NCI-H345 treated with DMSO at 0.1 percent for 48 hours (cell line): ENCODE measurements at regions not wholly inside any gene's neighbourhood (a gene's known extent, or its start where the extent isn't known, plus 50 kb on each side); places are given as distances from the start of the nearest gene placed in this dataset.
A peak's percentile ranks its signal among the peaks of the same experiment; 100 is the strongest.
"Not testable (repeated sequence)": the region's sequence is repeated elsewhere in the genome, so short reads cannot be mapped to it uniquely, and the experiment has no call there.

ENCODE experiments used
- DNase-seq: peaks from one replicate; lab custom pipeline; 2025; ENCODE audit not compliant: unreplicated experiment; lab: John Stamatoyannopoulos, UW

DNA sequence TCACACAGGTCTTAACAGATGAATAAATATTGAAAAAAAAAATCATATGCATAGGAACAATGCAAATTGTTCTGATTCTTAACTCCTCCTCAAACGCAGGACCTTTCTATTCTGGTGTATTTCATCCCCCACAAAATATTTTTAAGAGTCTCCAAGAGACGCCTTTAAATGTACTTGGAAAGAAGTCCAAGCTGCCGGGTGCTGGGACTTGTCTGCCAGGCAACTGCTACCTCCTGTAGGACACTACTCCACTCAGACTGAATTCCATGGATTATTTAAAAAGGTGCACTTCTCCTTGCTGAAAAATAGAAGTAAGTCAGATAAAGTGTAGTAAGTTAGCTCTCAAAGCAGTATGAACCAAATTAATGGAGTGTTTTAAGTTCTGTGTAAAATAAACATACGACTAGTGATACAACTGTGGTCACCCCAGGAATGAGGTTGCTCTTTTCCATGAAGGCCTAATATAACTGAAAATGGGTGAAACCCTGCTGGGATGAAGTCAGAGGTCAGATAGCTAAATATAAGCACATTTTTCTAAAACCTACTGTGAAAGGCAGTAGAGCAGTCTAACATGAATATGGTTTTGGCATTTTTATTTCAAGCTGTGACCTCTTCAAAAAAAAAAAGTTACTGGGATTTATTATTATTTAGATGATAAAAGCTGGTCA lies 189.2 kb upstream of the PBX1 start:
- DNase-seq: no peak

DNA sequence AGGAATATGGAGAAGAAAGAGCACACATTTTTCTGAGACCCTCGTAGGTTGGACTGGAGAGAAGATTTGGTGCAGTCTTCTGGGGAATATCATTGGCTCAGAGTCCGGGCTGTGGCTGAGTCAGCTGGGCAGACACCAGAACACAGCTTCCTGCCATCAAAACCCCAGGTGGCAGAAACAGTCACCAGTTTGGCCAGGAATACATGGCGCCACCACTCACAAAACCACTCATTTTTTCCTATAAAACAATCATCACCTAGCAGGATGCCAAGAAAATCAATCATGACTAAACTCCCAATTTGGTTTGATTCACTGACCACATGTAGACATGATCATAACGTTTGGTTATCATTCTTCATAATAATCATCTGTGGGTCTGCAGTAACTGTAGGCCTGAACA lies 178.1 kb upstream of the PBX1 start:
- no peak for DNase-seq

DNA sequence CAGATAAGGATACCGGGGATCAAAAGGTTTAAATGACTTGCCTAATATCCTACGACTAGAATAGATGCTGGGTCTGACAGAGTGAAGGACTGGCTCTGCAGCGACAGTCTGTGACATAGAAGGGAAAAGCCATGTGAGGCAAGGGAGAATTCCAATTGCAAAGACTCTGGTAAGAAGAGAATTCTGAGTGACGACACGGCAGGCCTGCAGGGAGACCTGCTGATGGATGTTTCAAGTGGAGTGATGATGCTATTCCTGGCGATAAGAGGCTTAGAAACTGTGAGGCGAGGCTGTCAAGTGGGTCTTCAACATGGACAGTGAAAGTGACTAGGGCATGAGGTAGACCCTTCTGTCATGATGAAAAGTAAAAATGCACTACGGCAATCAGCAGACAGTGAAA lies 176.6 kb upstream of the PBX1 start:
- no peak for DNase-seq

DNA sequence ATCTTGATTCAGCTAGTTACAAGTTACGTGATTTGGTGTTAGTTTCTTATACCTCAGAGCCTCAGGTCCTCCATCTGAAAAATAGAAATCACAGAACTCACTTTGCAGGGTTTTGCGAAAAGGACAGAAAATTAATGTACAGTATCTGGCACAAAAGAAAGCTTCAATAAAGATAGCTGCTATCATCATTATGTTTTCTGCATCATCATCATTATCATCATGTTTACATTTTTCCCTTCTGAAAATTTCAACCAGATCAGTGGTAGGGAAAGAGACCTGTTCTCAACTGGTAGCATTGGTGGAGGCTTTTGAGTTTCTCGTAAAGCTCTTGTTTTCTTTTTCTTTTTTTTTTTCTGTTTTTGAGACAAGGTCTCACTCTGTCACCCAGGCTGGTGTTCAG lies 174.7 kb upstream of the PBX1 start:
- no peak for DNase-seq

DNA sequence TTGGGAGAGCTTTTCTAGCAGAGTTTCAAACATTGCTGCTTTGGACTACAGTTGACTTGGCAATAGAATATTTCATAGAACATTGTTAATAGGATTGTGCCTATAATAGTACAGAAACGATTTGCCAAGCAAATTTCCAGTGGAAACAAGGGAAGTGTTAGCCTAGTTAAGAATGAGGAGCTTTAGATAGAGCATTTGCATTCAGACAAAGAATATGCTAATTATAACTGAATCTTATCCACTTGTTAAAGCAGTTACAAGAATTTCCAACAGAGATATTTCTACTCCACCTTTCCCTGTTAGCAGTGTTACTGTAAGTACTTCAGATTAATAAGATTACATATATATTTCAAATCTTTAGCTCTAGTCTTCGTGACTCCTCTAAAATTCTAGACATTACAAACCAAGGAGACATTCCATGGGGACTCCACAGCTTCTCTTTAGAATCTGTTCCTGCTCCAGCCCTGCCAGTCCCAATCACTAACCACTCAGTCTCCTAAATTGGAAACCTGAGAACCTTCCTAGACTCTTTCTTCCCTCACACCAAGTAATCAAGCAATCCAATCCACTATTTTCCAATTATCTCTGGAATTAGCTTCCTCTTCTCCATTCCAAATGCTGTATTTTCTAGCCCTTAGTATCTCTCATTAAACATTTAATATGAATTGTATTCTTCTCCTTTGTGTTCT lies 141.8 kb upstream of the PBX1 start:
- DNase-seq: no peak

DNA sequence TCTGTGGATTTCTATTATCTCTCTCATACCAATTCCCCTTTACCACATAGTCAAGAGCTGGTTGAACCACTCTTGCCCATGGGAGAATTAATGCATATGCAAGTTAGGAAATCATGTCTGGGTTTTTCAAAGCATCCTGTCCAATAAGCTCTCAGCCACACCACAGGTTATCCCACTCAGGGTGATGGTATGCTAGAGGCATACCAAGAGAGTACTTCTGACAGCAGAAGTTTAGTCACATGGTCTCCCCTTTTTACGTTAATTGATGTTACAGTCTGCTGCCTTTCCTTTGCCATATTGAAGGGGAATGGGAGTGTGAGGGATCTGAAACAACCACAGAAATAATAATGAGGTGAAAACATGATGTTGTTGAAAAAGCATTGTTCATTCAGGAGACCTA lies 135.8 kb upstream of the PBX1 start:
- no peak for DNase-seq

DNA sequence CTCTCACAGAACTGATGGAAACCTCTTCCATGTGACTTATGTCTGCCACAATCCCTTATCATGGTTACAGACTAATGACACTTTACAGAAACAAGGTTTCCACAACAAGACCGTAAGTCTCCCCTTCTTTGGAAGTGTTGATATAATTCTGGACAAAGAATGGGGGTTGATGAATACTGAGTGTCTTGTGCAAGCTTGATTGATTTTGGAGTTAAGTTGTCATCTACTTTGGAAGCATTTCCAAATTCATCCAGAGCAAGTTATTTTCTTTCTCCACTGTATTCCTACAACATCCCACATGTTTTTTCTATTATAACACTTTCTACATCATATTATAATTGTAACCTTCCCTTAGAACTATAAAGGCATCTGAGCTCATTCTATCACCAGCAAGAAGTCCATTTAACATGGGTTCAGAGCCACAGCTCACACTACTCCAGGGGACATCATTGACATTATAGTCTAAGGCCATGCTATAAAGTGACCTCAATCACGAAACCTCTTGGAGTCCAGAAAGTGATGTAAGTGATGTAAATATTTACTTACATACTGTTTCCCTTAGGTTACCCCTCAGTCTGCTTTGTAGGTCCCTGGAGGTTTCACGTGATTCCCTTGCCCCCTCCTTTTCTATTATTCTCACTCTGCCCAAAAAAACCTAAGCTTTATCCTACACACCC lies 125.7 kb upstream of the PBX1 start:
- no peak for DNase-seq

DNA sequence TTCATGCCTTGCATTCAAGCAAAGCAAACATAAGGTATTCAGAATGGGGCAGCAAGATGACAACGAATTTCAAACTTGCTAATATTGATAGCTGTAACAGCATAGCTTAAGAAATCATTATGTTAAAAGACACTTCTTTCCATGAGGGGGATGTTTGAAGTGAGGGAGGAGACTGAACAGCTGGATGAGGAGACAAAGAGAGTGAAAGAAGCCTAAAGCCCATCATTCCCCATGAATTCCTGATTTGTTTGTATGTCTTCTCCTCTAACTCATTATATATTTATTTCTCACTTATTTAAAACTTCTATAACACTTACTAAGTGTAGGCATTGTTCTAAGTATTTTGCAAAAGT lies 125.2 kb upstream of the PBX1 start:
- no peak for DNase-seq

DNA sequence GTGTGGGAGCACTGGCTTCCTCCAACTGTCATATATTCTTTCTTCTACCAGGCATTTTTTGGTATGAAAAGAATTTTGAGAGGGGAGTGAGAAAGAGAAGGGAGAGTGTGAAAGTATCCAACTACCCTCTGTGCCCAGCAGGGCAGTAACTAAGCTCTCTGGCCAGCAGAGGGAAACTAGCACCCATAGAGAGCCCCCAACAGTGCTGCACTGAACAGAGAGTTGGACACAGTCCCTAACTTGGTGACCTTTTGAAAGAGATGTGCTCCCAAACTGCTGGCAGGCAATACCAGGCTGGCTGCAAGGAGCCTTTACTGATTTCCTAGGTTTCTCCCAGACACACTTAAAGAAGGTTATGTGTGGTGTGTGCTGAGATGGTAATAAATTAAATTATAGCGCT lies 118.8 kb upstream of the PBX1 start:
- no peak for DNase-seq

DNA sequence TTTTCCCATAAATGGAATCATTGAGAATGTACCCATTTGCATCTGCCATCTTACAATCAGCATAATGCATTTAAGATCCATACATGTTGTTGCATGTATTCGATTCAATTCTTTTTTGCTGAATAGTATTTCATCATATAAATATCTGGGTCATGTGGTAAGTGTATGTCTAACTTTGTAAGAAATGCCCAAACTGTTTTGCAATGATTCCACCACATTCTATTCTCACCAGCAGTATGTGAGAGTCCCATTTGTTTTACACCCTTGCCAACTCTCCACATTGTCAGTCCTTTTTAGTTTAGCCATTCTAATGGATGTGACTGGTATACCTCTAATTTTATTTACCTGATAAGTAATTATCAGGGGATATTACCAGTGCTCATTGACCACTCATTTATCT lies 115.8 kb upstream of the PBX1 start:
- DNase-seq: no peak

DNA sequence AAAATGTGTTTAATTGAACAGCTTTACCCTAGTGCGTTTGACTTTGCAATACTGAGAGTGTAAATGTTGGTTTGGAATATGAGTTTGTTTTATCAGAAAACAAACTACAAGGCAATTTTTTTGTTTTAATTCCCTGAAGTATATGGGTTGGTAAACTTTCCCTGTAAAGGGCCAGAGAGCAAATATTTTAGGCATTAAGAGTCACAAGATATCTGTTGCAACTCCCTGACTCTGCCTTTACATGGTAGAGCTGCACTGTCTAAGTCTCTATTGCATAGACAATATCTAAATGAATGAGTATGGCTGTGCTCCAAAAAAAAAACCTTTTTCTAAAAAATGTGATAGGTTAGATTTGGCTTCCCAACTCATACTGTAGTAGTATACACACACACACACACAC lies 115.1 kb upstream of the PBX1 start:
- DNase-seq: no peak

DNA sequence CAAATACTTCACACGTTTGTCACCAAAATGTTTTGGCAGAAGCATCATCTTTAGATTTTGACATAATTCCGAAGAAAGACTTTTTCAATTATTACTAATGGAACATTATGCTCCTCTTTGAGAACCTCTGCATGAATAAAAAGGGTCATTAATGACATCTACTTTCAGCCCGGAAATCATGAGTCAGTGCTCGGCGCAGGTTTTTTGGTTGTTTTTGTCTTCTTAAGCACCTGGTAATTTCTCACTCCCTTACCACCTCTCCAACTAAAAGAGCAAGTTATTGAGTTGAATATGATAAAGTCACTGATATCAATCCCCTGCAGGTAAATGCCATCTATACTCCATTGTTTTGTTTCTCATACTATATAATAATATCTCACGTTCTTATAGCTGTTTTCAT lies 113.0 kb upstream of the PBX1 start:
- no peak for DNase-seq

DNA sequence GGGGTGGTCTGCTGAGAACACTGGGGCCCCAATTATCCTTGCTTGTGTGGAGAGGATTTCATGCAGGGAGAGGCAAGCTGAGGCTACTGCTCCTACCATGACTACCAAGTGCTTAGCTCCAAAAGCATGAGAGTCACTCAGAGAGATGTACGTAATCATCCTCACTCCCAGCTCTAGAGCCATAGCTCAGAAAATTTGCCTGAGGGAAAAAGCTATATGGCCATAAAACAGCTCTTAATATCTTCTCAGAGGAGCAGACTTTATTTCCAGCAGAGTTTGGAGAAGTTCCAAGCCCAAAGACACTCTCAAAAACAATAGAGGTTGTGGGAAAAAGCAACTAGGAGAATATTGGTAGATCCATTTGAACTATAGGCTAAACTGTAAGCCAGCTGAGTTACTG lies 106.4 kb upstream of the PBX1 start:
- peak; percentile 79 for DNase-seq

DNA sequence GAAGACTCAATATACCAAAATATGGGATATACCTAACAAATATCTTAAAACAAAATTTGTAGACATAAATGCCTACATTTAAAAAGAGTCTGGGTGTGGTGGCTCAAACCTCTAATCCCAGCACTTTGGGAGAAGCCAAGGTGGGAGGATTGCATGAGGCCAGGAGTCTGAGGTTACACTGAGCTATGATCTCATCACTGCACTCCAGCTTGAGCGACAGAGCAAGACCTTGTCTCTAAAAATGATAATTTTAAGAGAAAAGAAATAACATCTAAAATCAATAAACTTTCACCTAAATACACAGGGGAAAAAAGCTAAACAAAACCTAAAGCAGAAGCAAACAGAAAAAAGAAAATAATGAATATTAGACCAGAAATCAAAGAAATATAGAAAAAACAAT lies 102.7 kb upstream of the PBX1 start:
- no peak for DNase-seq

DNA sequence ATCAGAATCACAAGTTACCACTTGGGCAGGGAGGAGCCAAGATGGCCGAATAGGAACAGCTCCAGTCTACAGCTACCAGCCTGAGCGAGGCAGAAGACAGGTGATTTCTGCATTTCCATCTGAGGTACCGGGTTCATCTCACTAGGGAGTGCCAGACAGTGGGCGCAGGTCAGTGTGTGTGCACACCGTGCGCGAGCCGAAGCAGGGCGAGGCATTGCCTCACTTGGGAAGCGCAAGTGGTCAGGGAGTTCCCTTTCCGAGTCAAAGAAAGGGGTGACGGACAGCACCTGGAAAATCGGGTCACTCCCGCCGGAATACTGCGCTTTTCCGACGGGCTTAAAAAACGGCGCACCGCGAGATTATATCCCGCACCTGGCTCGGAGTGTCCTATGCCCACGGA lies 99.8 kb upstream of the PBX1 start:
- DNase-seq: not testable (repeated sequence)

DNA sequence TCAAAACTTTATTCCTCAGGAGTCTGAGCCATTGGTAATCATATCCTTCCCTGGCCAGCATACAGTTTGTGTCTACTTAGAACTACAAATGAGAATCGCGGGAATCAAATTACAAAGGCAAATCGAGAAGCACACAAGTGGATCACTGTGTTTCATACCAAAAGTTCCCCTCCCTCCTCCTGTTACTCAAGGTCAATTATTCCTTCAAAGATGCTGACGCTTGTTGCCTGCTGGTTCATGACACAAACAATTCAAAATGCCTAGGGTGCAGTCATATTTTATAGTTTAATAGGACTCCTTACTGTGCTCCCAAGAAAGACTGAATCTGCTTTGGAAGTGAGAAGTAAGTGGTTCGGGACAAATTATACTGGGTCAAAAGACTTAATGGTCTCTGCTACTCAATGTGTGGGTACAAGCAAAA lies 93.0 kb upstream of the PBX1 start:
- DNase-seq: no peak

DNA sequence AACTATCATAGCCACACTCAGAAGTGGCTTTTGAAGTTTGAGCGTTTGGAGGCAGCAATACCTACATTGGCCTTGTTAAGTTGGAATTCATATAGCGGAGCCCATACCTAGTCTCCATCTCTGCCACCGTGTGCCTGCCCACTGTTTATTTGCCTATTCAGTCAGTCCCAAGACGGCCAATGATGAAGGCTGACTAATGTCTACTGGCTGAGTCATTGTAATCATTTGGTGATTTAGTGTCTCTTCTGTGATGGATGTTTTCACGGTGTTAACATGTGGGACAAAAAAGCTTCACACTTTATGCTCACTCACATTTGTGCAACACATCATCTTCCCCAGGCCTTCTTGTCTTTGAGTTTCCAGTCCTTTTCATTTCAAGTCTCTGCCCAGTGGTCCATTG lies 92.6 kb upstream of the PBX1 start:
- DNase-seq: no peak

DNA sequence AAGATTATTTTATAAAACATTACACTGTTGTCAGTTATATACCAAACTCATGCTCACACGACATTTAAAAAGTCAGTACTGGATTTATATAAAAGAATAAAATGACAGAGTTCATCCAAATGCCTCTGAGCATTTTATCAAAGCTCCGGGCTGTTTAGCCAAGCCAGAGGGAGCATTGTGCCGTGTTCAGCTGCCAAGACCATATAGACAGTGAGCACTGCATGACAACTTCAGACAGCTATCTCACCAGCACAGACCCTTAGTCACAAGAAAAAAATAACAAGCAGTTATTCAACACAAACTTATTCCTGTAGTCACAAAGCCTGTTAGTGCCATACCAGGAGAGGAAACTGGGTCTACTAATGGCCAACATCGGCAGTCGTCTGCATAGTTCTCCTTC lies 88.0 kb upstream of the PBX1 start:
- no peak for DNase-seq

DNA sequence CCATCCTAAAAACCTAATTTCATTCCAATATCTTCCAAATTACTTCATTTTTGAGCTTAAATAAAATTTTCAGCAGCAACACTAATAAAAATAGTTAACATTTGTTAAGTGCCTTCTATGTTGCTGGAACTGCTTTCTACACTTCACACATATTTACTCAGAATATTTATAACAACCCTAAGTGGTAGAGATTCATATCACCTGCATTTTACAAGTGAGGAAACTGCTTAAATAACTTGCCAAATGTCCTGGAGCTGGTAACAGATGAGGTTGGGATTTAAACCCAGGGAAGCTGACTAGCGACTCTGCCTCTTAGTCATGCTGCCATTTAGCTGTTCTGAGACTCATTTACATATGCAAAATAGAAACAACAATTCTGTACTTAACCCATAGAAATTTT lies 86.1 kb upstream of the PBX1 start:
- DNase-seq: no peak

DNA sequence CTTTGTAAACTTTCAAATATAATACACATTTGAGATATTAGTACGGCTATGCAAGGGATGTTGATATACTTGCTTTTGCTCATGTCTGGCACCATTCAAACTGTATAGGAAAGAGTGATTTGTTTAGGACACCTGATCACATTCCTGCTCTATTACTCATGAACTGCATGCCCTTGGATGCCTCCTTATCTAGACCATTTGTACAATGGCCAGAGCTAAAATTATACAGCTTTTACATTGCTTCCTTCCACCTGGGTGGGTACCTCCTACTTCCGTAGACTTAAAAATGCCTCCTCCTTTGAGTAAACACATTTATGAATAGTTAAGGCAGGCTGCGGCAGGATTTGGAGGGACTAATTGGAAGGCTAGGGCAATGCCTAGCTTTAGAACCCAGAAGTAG lies 85.4 kb upstream of the PBX1 start:
- no peak for DNase-seq

DNA sequence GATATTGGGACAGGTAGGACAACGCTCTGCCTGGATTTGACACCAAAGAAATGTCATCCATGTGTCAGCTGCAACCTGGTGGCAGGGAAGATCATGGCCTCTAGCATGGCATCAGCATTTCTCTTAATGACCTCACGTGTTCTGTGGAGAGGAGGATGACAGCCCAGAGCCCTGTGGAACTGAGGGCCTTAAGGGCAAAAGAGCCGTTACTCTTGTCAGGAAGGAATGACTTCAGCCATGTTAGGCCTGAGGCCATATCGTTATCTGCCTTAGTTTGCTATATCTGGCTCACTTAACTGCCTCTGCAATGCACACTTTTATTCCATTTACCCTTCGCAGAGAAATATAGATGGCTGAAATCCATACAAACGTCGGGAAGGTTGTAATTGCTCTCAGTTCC lies 83.2 kb upstream of the PBX1 start:
- no peak for DNase-seq

DNA sequence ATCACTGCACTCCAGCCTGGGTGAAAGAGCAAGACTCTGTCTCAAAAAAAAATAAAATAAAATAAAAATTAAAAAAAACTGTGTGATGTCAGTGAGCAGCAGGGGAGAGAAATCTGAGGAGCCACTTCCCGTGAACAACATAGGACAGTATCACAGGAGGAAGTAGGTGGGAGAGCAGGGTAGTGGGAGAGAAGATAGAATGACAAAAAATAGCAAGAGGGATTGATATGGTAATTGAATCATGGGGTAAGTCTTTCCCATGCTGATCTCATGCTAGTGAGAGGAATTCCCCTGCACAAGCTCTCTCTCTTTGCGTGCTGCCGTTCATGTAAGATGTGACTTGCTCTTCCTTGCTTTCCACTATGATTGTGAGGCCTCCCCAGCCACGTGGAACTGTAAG lies 81.6 kb upstream of the PBX1 start:
- no peak for DNase-seq

DNA sequence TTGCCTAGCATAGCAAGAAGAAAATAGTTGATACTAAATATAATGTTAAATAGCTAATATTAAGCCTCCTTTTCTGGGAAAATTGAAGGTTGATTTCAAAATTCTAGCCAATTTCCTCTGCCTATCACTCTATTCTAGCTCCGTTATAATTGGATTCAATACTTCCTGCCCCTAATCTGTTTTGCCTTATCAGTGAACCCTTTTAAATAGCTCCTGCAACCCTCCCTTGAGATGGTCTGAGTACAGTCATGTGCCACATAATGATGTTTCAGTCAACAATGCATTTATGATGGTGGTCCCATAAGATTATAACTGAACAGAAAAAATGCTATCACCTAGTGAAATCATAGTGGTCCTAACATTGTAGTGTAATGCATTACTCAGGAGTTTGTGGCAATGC lies 79.7 kb upstream of the PBX1 start:
- no peak for DNase-seq
